ENCODE measurements at regions not wholly inside any gene's neighbourhood (a gene's known extent, or its start where the extent isn't known, plus 50 kb on each side); places are given as distances from the start of the nearest gene placed in this dataset.
"Not testable (repeated sequence)": the region's sequence is repeated elsewhere in the genome, so short reads cannot be mapped to it uniquely, and the experiment has no call there.

GRCh38 chr4:3874028-3874415 lies 107.8 kb downstream of the ADRA2C start:
- Histone ChIP-seq H3K9me3 (ENCODE audit: control insufficient read depth, insufficient read depth, low read length) (peaks cover 5% of the 10 kb centered on the region), H3K27me3 (ENCODE audit: control insufficient read depth, insufficient read depth, low read length) (peaks cover 62% of the 10 kb centered on the region)
- no peak for DNase-seq (ENCODE audit: low read depth, low spot score)

DNA sequence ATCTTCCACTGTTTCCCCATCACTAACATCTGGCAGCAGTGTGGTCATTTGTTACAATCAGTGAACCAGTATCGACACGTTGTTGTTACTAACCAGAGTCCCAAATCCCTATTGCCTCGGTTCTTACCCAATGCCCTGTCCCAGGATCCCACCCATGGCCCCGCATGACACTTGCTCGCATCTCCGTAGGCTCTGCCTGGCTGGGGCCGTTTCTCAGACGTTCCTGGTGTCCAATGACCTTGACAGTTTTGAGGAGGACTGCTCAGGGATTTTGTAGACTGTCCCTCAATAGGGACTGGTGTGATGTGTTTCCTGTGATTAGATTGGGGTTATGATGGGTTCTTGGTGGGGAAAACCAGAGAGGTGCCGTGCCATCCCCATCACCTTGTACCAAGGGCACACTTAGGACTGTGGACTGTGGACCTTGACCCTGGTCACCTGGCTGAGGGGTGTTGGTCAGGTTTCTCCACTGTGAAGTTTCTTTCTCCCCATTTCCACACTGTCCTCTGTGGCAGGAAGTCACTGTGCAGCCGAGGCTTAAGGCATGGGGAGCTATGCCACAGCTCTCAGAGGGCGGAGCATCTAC lies 108.4 kb downstream of the ADRA2C start:
- peaks cover 64% of the 10 kb centered on the region for H3K27me3 ChIP-seq (ENCODE audit: control insufficient read depth, insufficient read depth, low read length)
- H3K9me3 ChIP-seq (ENCODE audit: control insufficient read depth, insufficient read depth, low read length): peaks cover 5% of the 10 kb centered on the region
- ChIA-PET POLR2A (no interaction called here), CTCF (interaction anchor here (0.8 kb wide), 1 partner anchor 68 kb away, joined by 3 read pairs; no protein-coding TSS in a partner anchor)
- no peak overlapping the region for H3K27ac ChIP-seq (ENCODE audit: low read depth, low read length)
- H3K4me3 ChIP-seq (ENCODE audit: low read depth, low read length): no peak overlapping the region
- DNase-seq (ENCODE audit: low read depth, low spot score): no peak
- TF ChIP-seq CTCF (IDR thresholded peaks at IDR 0.05; ENCODE audit: low read depth, low read length): no peak

More at GRCh38 chr4:3874028-3874415, 107.8 kb downstream of the ADRA2C start:
- H3K27ac ChIP-seq (ENCODE audit: low read depth, low read length): no peak overlapping the region
- POLR2A ChIA-PET: no interaction called here
- CTCF ChIA-PET: no interaction called here
- no peak for TF ChIP-seq CTCF (IDR thresholded peaks at IDR 0.05; ENCODE audit: low read depth, low read length)
- H3K4me3 ChIP-seq (ENCODE audit: low read depth, low read length): no peak overlapping the region

DNA sequence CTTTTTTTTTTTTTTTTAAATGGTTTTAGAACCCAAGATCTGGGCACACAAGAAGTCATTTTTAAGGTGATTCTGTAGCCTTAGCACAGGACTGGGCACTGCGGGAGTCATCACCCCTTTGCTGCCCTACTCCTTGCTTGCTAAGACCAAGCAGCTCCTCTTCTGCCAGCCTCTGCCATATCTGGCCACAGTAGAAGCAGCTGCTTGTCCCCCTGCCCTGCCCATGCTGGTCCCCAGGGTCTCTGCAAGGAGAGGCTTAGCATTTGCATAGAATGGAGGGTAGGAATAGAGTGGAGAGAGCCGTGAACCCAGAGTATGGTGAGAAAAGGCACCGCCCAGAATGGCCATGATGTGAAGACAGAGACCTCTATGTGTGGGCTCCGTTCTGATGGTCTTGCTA lies 109.3 kb downstream of the ADRA2C start:
- H3K27ac ChIP-seq (ENCODE audit: low read depth, low read length): no peak overlapping the region
- peaks cover 71% of the 10 kb centered on the region for H3K27me3 ChIP-seq (ENCODE audit: control insufficient read depth, insufficient read depth, low read length)
- H3K4me3 ChIP-seq (ENCODE audit: low read depth, low read length): no peak overlapping the region
- TF ChIP-seq CTCF (IDR thresholded peaks at IDR 0.05; ENCODE audit: low read depth, low read length): no peak
- DNase-seq (ENCODE audit: low read depth, low spot score): no peak
- POLR2A ChIA-PET: no interaction called here
- peaks cover 5% of the 10 kb centered on the region for H3K9me3 ChIP-seq (ENCODE audit: control insufficient read depth, insufficient read depth, low read length)
- CTCF ChIA-PET: no interaction called here

DNA sequence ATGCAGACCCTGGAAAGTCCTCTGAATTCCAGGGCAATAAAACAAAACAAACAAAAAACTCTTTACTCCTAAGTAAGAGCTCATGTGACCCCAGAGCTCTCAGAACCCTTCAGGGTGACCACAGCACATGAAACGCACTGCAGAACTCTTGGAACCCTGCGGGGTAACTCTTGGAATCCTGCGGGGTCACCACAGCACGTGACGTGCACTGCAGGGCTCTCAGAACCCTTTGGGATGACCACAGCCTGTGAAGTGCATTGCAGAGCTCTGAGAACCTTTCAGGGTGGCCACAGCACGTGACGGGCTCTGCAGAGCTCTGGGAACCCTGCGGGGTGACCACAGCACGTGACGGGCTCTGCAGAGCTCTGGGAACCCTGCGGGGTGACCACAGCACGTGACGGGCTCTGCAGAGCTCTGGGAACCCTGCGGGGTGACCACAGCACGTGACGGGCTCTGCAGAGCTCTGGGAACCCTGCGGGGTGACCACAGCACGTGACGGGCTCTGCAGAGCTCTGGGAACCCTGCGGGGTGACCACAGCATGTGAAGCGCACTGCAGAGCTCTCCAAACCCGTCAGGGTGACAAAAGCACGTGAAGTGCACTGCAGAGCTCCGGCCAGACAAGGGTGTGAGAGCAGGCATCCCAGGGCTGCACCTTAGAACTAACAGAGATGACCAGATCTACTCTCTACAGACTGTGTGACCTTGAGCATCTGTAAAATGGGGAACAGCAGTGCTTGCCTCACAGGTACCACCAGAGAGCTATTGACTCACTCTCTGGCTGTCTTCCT lies 110.1 kb downstream of the ADRA2C start:
- H3K4me3 ChIP-seq (ENCODE audit: low read depth, low read length); POLR2A ChIA-PET; CTCF ChIA-PET; H3K9me3 ChIP-seq (ENCODE audit: control insufficient read depth, insufficient read depth, low read length); DNase-seq (ENCODE audit: low read depth, low spot score); H3K27ac ChIP-seq (ENCODE audit: low read depth, low read length): not testable (repeated sequence)
- peaks cover 66% of the 10 kb centered on the region for H3K27me3 ChIP-seq (ENCODE audit: control insufficient read depth, insufficient read depth, low read length)

GRCh38 chr4:3877236-3877635 lies 111.1 kb downstream of the ADRA2C start:
- Histone ChIP-seq H3K27ac (ENCODE audit: low read depth, low read length) (no peak overlapping the region), H3K9me3 (ENCODE audit: control insufficient read depth, insufficient read depth, low read length) (peaks cover 5% of the 10 kb centered on the region), H3K27me3 (ENCODE audit: control insufficient read depth, insufficient read depth, low read length) (peaks cover 58% of the 10 kb centered on the region), H3K4me3 (ENCODE audit: low read depth, low read length) (no peak overlapping the region)
- no peak for TF ChIP-seq CTCF (IDR thresholded peaks at IDR 0.05; ENCODE audit: low read depth, low read length)
- no peak for DNase-seq (ENCODE audit: low read depth, low spot score)
- ChIA-PET POLR2A (no interaction called here), CTCF (no interaction called here)

All from AG04450 (cell line).